ENCODE measurements at regions not wholly inside any gene's neighbourhood (a gene's known extent, or its start where the extent isn't known, plus 50 kb on each side); places are given as distances from the start of the nearest gene placed in this dataset.

- H3K27me3 Mint-ChIP-seq, result no peaks in the 10 kb centered on the region
- no peak overlapping the region for H3K4me3 Mint-ChIP-seq
- TF ChIP-seq, protein P1, sequence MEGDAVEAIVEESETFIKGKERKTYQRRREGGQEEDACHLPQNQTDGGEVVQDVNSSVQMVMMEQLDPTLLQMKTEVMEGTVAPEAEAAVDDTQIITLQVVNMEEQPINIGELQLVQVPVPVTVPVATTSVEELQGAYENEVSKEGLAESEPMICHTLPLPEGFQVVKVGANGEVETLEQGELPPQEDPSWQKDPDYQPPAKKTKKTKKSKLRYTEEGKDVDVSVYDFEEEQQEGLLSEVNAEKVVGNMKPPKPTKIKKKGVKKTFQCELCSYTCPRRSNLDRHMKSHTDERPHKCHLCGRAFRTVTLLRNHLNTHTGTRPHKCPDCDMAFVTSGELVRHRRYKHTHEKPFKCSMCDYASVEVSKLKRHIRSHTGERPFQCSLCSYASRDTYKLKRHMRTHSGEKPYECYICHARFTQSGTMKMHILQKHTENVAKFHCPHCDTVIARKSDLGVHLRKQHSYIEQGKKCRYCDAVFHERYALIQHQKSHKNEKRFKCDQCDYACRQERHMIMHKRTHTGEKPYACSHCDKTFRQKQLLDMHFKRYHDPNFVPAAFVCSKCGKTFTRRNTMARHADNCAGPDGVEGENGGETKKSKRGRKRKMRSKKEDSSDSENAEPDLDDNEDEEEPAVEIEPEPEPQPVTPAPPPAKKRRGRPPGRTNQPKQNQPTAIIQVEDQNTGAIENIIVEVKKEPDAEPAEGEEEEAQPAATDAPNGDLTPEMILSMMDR (conservative IDR thresholded peaks at IDR 0.05), result no peak
- H3K36me3 Mint-ChIP-seq, result no peaks in the 10 kb centered on the region
- no peaks in the 10 kb centered on the region for H3K9me3 Mint-ChIP-seq
- no peak for DNase-seq (ENCODE audit: extremely low spot score, unreplicated experiment)
- no peaks in the 10 kb centered on the region for H3K4me1 Mint-ChIP-seq (ENCODE audit: unreplicated experiment)
- no peak overlapping the region for H3K27ac Mint-ChIP-seq
Measured at GRCh38 chr2:36002941-36003340, 352.6 kb upstream of the CRIM1 start.

DNA sequence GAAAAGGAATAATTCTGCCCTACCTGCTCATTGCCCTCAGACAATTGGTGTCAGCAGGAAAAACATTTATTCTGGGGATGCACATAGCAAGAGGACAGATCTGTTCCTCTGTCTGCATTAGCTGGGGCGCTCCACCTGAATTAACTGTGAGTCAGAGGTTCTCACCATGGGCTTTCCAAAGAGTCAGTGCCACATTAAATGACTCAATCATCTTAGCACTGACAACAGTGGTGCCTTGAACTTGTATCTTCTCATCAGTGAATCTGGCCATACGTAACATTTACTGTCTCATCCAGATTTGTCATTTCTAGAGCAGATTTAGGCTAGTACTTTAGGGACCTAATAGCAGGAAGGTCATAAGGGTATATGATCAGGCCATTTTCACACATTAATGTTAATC lies 358.1 kb upstream of the CRIM1 start:
- H3K4me1 Mint-ChIP-seq (ENCODE audit: unreplicated experiment), result no peaks in the 10 kb centered on the region
- peaks cover 6% of the 10 kb centered on the region for H3K9me3 Mint-ChIP-seq
- H3K27ac Mint-ChIP-seq, result no peak overlapping the region
- no peak overlapping the region for H3K4me3 Mint-ChIP-seq
- no peak for DNase-seq (ENCODE audit: extremely low spot score, unreplicated experiment)
- no peaks in the 10 kb centered on the region for H3K36me3 Mint-ChIP-seq
- TF ChIP-seq, protein P1 (conservative IDR thresholded peaks at IDR 0.05), result no peak
- H3K27me3 Mint-ChIP-seq, result no peaks in the 10 kb centered on the region

DNA sequence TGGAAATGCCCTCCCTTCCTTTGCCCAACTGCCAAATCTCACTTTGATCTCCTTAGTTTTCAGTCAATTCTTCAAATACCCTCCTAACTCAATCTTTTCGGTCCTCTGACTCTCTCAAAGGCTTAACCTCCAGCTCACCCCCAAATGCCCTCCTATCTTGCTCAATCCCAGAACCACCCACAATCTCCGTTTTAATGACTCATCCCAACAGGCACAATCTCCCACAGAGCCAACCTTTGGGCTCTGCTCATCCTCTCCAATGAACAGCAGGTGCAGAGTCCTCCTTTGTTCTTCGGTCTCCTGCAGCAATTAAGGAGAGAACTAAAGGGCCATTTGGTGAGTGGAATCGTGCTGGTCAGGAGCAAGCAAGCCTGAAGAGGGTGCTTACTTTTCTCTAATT lies 366.1 kb upstream of the CRIM1 start:
- peaks cover under 1% of the 10 kb centered on the region for H3K9me3 Mint-ChIP-seq

DNA sequence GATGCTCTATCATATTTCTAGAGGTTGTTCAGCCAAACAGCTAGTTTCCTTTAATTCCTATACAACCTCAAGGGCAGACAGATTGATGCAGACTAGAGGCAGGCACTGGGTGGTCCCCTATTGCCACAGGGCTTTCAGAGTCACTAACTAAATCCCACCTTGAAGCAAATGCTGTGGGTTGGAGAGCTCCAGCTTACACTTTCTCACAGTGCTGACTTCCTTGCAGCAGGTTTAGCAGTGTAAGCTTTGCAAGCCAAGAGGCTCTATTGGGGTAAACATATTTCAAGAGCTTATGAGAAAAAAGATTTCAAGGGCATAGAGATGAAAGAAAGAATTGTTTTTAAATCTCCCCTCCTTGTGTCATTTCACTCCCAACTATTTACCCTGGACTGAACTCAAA lies 366.5 kb upstream of the CRIM1 start:
- Mint-ChIP-seq H3K27ac (no peak overlapping the region), H3K4me3 (no peak overlapping the region), H3K9me3 (no peaks in the 10 kb centered on the region), H3K4me1 (ENCODE audit: unreplicated experiment) (no peaks in the 10 kb centered on the region), H3K36me3 (no peaks in the 10 kb centered on the region), H3K27me3 (no peaks in the 10 kb centered on the region)
- TF ChIP-seq, protein P1 (conservative IDR thresholded peaks at IDR 0.05), result no peak
- DNase-seq (ENCODE audit: extremely low spot score, unreplicated experiment), result no peak

More for the DNA sequence above, 366.1 kb upstream of the CRIM1 start:
- Mint-ChIP-seq H3K4me1 (ENCODE audit: unreplicated experiment) (no peaks in the 10 kb centered on the region), H3K4me3 (no peak overlapping the region), H3K27me3 (no peaks in the 10 kb centered on the region), H3K27ac (no peak overlapping the region), H3K36me3 (no peaks in the 10 kb centered on the region)
- DNase-seq (ENCODE audit: extremely low spot score, unreplicated experiment), result no peak
- TF ChIP-seq, protein P1 (conservative IDR thresholded peaks at IDR 0.05), result no peak

DNA sequence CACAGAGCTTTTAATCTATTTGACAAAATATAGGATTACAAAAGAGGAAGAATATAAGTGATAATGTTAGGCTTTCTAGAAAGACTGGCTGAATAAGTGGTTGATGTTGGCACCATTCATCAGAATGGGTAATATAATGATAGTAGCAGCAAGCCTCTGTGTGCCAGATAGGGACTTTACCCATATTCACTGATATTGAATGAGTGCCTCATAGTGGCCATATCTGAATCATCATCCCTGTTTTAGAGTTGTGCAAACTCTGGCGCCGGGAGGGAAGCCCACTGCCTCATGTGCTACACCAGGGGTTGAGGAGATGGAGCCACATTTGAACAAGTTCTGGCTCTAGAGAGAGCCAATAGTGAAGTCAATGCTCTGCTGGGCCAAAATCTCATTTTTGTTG lies 368.7 kb upstream of the CRIM1 start:
- no peak for DNase-seq (ENCODE audit: extremely low spot score, unreplicated experiment)
- no peak overlapping the region for H3K27ac Mint-ChIP-seq
- H3K36me3 Mint-ChIP-seq, result no peaks in the 10 kb centered on the region
- TF ChIP-seq, protein P1 (conservative IDR thresholded peaks at IDR 0.05), result no peak
- no peak overlapping the region for H3K4me3 Mint-ChIP-seq
- H3K9me3 Mint-ChIP-seq, result no peaks in the 10 kb centered on the region
- no peaks in the 10 kb centered on the region for H3K4me1 Mint-ChIP-seq (ENCODE audit: unreplicated experiment)
- no peaks in the 10 kb centered on the region for H3K27me3 Mint-ChIP-seq

DNA sequence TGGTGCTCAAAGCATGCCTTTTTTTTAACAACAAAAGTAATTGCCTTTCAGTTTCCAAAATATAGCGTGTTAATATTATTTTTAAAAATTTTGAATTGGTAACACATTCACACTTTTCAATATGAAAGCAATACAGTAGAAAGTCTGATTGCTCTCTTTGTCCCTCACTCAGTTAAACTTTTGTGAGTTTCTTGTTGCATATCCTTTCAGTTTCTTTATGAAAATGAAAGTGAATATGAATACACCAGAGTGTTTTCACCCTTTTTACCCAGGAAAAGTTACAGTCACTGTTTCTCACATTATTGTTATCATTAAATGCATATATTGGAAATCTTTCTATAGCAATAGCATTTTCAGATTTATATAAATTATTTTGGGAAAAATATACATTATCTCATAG lies 377.4 kb upstream of the CRIM1 start:
- H3K9me3 Mint-ChIP-seq, result no peaks in the 10 kb centered on the region
- TF ChIP-seq, protein P1 (conservative IDR thresholded peaks at IDR 0.05), result no peak
- H3K27me3 Mint-ChIP-seq, result no peaks in the 10 kb centered on the region
- no peaks in the 10 kb centered on the region for H3K4me1 Mint-ChIP-seq (ENCODE audit: unreplicated experiment)
- no peak overlapping the region for H3K4me3 Mint-ChIP-seq
- no peaks in the 10 kb centered on the region for H3K36me3 Mint-ChIP-seq
- H3K27ac Mint-ChIP-seq, result no peak overlapping the region
- no peak for DNase-seq (ENCODE audit: extremely low spot score, unreplicated experiment)
